HL-60 (cell line): ENCODE measurements at regions not wholly inside any gene's neighbourhood (a gene's known extent, or its start where the extent isn't known, plus 50 kb on each side); places are given as distances from the start of the nearest gene placed in this dataset.

Source experiments
- CTCF ChIP-seq: IDR thresholded peaks from one replicate; pipeline ENCODE4 v1.5.1; 2011; ENCODE audit warnings: low read length, control low read depth, inconsistent platforms; ENCODE audit not compliant: insufficient read depth
- POLR2AphosphoS5 ChIP-seq: IDR thresholded peaks from 2 replicates; pipeline ENCODE4 v1.6.1; 2012; ENCODE audit warnings: low read depth
- REST ChIP-seq: IDR thresholded peaks from 2 replicates; pipeline ENCODE4 v1.6.1; 2012; ENCODE audit warnings: low read depth; ENCODE audit not compliant: insufficient replicate concordance

- TF ChIP-seq CTCF, result no peak
- TF ChIP-seq POLR2AphosphoS5, result no peak
- TF ChIP-seq REST, result no peak
Measured at GRCh38 chr7:81355911-81356310, 413.9 kb downstream of the HGF start.
